Loucy (cell line): ENCODE measurements at regions not wholly inside any gene's neighbourhood (a gene's known extent, or its start where the extent isn't known, plus 50 kb on each side); places are given as distances from the start of the nearest gene placed in this dataset.

Source experiments
- CTCF ChIP-seq: fragments of 200-600 bp; sonication (generic); conservative IDR thresholded peaks from 2 replicates; pipeline ENCODE4 v1.5.1; 2014; ENCODE audit warnings: mild to moderate bottlenecking, antibody characterized with exemption, low read length
- EZH2phosphoT487 ChIP-seq: fragments of 200-600 bp; IDR thresholded peaks from 2 replicates; pipeline ENCODE4 v1.6.1; 2018; ENCODE audit warnings: antibody characterized with exemption, mild to moderate bottlenecking, moderate library complexity, borderline replicate concordance

GRCh38 chr4:53863736-53864365 lies 200.6 kb downstream of the CHIC2 start:
- TF ChIP-seq CTCF (no peak), EZH2phosphoT487 (no peak)
